ENCODE measurements at regions not wholly inside any gene's neighbourhood (a gene's known extent, or its start where the extent isn't known, plus 50 kb on each side); places are given as distances from the start of the nearest gene placed in this dataset.

GRCh38 chr13:77989281-77989680, 70.7 kb upstream of the EDNRB start:
- TF ChIP-seq, protein P1, sequence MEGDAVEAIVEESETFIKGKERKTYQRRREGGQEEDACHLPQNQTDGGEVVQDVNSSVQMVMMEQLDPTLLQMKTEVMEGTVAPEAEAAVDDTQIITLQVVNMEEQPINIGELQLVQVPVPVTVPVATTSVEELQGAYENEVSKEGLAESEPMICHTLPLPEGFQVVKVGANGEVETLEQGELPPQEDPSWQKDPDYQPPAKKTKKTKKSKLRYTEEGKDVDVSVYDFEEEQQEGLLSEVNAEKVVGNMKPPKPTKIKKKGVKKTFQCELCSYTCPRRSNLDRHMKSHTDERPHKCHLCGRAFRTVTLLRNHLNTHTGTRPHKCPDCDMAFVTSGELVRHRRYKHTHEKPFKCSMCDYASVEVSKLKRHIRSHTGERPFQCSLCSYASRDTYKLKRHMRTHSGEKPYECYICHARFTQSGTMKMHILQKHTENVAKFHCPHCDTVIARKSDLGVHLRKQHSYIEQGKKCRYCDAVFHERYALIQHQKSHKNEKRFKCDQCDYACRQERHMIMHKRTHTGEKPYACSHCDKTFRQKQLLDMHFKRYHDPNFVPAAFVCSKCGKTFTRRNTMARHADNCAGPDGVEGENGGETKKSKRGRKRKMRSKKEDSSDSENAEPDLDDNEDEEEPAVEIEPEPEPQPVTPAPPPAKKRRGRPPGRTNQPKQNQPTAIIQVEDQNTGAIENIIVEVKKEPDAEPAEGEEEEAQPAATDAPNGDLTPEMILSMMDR (IDR thresholded peaks at IDR 0.05; ENCODE audit: insufficient read depth, low read length), result no peak
- no peak for DNase-seq (ENCODE audit: low read depth)
- H3K4me3 ChIP-seq (ENCODE audit: low read depth, low read length), result no peak overlapping the region

DNA sequence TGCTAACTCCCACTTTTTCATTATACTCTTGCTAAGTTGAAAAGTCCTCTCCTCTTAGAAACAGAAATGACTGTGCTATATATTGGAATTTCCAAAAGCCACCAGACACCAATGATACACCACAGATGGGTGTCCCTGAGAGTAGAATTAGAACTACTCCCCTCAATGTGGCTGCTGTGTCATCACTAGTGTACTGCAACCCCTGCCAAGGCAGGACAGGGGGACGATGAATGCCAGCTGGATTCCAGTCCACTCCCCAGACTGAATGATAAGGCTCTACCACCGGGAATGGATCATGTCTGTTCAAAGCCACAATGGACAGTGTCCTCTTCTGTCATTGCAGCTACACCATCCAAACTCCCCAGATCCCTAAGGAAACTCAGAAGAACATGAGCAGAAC, 69.7 kb upstream of the EDNRB start:
- no peak overlapping the region for H3K4me3 ChIP-seq (ENCODE audit: low read depth, low read length)
- no peak for DNase-seq (ENCODE audit: low read depth)
- TF ChIP-seq, protein P1 (IDR thresholded peaks at IDR 0.05; ENCODE audit: insufficient read depth, low read length), result no peak

DNA sequence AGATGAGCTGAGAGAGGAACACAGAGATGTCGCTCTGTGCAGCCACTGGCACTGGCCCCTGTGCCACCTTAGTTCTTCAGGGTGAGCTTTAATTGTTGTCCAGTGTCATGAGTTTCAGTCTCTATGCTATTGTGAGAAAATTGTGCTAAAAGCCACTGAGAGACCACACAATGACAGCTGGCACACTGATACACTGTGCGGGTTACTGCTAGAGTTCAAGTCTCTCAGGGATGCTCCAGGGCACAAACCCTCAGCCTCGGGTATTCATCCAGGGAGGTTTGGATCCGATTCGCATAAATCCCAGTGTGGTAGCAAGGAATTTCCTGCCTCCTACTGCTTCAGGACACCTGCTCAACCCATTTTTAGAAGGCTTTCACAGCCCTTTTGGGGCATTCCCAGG, 68.1 kb upstream of the EDNRB start:
- TF ChIP-seq, protein P1 (IDR thresholded peaks at IDR 0.05; ENCODE audit: insufficient read depth, low read length), result no peak
- no peak overlapping the region for H3K4me3 ChIP-seq (ENCODE audit: low read depth, low read length)
- no peak for DNase-seq (ENCODE audit: low read depth)

- TF ChIP-seq, protein P1 (IDR thresholded peaks at IDR 0.05; ENCODE audit: insufficient read depth, low read length), result no peak
- no peak for DNase-seq (ENCODE audit: low read depth)
These were observed 67.4 kb upstream of the EDNRB start for GRCh38 chr13:77985866-77986636.

DNA sequence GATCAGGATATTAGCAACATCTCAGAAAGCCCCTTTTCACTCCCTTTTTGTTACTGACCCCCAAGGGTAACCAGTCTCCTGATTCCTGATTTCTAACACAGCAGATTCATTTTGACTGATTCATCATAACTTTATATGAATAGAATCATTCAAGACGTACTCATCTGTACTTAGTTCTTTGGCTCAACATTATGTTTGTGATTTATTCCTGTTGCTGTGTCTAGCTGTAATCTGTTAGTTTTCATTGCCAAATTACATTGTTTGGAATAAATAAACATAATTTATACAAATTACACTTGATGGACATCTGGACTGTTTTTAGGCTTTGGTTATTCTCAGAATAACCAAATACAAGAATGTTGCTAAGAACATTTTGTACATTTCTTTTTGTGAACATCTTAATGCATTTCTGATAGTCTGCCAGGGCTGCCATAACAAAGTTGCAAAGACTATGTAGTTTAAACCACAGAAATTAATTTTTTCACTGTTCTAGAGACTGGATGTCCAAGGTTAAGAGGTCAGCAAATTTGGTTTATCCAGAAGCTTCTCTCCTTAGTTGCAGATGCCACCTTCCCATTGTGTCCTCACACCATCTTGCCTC, 62.8 kb upstream of the EDNRB start:
- H3K4me3 ChIP-seq (ENCODE audit: low read depth, low read length), result no peak overlapping the region
- TF ChIP-seq, protein P1 (IDR thresholded peaks at IDR 0.05; ENCODE audit: insufficient read depth, low read length), result no peak
- peak; percentile 19 for DNase-seq (ENCODE audit: low read depth)

More at GRCh38 chr13:77985866-77986636, 67.4 kb upstream of the EDNRB start:
- H3K4me3 ChIP-seq (ENCODE audit: low read depth, low read length), result no peak overlapping the region

DNA sequence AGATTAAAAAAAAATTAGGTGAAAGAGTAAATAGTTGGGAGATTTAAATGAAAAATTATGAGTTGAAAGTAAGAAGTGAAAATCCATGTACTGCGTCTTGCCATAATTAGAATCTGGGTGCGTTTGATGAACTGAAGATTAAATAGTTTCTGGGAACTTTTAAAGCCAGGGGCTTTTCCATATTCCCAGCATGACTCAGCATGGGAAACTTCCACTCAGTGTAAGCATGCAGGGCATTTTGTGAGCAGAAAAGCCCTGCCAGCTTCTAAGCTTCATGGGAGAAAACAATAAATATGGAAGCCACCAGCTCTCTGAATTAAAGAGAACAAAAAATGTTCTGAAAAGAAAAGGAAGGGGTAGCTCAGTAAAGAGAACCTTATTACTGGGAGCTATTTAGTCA, 62.0 kb upstream of the EDNRB start:
- TF ChIP-seq, protein P1 (IDR thresholded peaks at IDR 0.05; ENCODE audit: insufficient read depth, low read length), result no peak
- no peak overlapping the region for H3K4me3 ChIP-seq (ENCODE audit: low read depth, low read length)
- DNase-seq (ENCODE audit: low read depth), result peak; percentile 84
